HG03108 (cell line): ENCODE measurements at regions not wholly inside any gene's neighbourhood (a gene's known extent, or its start where the extent isn't known, plus 50 kb on each side); places are given as distances from the start of the nearest gene placed in this dataset.

Source experiments
- ATAC-seq: cut with Tn5 transposase; IDR thresholded peaks from one replicate; pipeline ENCODE4 v1.9.1; 2021; ENCODE audit warnings: moderate library complexity; ENCODE audit not compliant: unreplicated experiment

DNA sequence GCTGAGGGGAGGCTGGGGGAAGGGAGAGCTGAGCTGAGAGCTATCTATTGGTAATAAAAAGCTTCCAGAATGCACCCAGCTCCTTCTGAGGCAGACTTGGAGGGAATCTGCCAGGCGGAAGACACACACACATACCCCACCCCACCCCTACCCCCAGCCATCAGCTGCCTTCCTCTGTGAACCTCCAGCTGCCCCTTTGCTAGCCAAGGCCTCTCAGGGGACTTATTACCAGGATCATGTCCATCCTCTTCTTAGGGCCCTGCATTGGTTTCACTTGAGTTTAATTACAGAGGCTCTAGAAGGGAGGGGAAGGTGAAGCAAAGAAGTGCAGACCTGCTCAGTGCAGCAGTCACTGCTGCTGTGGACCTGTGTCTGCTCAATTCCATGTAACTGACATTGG, 156.4 kb downstream of the OMA1 start:
- no peak for ATAC-seq

DNA sequence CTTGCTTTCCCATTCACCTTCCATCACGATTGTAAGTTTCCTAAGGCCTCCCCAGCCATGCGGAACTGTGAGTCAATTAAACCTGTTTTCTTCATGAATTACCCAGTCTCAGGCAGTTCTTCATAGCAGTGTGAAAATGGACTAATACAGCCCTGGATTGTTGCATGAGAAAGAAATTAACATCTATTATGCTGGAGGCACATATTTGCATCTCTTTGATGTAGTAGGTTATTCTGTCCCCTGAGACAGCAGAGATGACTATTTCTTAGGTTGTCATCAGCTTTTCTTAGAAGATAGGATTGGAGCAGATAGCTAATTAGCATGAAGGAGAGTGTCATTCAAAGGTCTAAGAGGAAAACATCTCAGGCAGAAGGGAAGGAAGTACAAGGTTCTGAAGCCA, 166.2 kb downstream of the OMA1 start:
- no peak for ATAC-seq

- ATAC-seq: no peak
These were observed 179.3 kb downstream of the OMA1 start for GRCh38 chr1:58367217-58367616.

- ATAC-seq: no peak
These were observed 181.2 kb downstream of the OMA1 start for GRCh38 chr1:58365328-58365727.

DNA sequence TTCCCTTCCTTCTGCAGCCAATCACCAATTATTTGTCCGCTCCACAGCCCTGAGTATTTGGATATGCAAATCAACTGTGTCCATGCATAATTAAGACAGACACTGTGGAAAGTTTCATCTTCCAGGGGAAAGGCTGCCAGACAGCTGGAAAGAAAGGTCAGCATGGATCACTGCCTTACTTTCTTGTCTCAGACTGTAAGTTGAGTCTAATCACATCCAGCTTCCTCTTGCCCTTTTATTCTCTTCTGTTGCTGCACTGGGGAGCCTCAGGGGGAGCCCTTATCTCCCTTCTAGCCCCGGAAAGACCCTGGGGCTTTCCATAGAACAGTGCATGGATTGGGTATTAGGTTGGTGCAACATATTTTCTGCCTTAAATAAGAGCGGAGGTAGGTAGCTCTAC, 182.9 kb downstream of the OMA1 start:
- no peak for ATAC-seq

DNA sequence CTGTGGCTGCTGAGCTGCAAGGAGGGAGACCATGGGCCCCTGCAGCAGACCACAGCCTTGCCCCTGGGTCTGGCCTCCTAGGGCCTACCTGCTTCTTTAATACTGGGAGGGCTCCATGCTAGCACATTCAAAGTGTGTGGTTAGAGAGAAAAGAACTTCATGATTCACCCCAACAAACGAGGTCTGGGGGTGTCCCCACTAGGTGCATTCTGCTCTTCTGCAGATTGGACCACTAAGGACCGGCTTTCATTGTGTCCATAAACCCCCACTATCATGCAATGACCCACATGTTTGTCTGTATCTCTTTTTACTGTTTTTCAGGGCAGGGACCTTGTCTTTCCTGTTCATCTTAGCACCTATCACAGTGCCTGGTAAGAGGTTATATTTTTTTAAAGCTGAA, 185.4 kb downstream of the OMA1 start:
- ATAC-seq: no peak

DNA sequence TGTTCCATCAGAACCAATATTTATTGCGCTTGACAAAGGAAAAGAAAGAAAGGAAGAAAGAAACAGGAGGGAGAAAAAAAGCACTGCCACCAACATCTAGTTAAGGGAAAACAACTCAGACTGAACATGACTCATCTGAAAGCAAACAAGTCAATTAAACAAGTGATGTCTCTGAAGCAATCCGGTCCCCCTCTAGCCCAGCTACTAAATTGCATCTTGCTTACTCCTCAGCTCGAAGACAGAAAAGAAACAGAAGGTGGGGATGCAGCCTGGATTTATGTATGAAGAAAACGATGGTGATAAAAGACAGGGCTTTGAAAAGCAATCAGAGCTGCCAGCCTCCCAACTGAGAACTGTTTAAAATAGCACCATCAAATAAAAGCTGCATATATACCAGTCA, 188.2 kb downstream of the OMA1 start:
- ATAC-seq: no peak

GRCh38 chr1:58356402-58356801, 190.1 kb downstream of the OMA1 start:
- ATAC-seq: no peak

GRCh38 chr1:58353168-58353567, 193.4 kb downstream of the OMA1 start:
- no peak for ATAC-seq

DNA sequence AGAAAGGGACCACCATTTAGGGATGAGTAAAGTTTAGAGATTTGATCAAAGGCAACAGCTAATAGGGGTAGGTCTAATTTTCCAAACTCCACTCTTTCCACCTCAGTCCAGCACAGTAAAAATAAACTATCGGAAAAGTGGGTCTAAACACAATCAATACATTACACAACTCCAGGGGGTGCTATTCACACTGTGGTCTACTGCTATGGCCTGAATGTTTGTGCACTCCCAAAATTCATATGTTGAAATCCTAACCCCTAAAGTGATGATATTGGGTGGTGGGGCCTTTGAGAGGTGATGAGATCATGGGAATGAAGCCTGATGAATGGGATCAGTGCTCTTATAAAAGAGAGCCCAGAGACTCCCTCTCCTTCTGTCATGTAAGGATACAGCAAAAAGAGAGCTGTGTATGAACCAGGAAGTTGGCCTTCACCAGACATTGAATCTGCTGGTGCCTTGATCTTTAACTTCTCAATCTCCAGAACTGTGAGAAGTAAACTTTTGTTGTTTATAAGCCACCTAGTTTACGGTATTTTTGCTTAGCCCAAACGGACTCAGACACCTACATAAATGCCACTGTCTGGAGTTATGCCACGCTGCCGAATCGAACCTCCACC, 193.9 kb downstream of the OMA1 start:
- ATAC-seq: no peak

DNA sequence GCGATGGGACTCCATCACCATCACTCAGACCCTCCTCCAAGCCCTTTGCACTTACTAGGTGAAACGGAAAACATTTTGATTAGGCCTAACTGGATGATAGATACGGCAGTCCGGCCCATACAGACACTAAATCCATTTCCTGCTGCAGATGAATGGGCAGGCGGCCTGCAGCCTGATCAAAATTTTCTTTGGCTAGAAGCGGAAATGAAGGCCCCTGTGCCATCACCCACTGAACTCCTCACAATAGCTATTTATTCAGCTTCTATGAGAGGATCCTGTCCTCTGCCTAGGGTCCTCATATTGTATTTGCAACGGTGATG, 200.5 kb downstream of the OMA1 start:
- no peak for ATAC-seq

DNA sequence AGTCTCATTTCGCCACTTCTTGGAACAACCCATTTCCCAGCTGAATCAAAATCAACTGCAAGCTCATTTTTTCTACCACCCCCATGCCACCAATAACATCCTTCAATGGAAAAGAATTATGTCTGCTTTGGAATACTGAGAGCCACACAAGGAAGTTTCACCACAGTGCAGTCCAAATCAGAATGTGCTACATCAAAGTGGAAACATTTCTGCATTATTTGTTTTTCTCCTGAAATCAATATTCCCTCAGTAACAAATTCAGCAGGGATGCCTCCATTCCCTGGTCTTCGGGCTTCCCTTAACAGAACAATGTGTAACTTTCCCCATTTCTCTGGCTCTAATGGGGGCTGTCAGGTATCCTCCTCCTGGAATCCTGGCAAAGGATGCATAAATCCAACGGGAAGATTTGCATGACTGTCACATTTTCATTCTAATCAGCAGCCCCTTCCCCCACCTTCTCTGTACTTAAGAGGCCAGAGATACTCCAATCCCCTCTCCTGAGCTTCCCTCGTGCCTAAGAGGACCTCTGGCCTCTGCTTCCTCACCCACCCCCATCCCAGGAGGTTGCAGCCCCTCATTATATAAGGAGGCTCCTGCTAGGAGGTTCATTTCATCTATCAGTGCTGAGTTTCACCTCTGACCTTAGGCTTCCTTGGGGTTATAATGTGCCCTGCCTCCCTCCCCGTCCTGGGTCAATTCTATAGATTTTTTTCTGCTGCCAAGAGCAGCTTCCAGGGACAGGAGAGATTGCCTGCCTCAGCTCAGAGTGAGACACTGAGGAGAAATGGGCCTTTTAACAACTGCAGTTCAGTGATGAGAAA, 201.1 kb downstream of the OMA1 start:
- ATAC-seq: no peak

- ATAC-seq: no peak
These were observed 206.3 kb downstream of the OMA1 start for GRCh38 chr1:58340185-58340584.

- ATAC-seq: no peak
These were observed 208.4 kb downstream of the OMA1 start for GRCh38 chr1:58338081-58338480.

GRCh38 chr1:58333511-58333910, 213.0 kb downstream of the OMA1 start:
- ATAC-seq: no peak

- no peak for ATAC-seq
These were observed 215.4 kb downstream of the OMA1 start for GRCh38 chr1:58331156-58331555.

DNA sequence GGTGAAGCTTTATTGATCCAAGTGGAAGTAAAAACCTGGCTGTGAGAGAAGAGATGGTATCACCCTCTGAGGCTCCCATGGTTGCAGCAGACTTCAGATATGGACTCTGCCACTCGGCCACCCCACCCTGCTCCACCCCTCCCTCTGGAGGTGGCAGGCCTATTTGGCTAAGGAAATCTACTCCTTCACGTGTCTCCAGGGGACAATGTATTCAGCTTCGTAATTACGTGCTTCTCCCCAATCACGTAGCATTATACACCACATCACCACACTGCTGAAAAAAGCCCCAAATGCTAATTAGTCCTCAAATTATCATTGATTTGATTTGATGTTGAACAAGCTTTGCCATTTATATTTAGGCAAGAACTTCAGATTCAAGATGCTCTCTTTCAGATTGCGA, 220.7 kb downstream of the OMA1 start:
- no peak for ATAC-seq

DNA sequence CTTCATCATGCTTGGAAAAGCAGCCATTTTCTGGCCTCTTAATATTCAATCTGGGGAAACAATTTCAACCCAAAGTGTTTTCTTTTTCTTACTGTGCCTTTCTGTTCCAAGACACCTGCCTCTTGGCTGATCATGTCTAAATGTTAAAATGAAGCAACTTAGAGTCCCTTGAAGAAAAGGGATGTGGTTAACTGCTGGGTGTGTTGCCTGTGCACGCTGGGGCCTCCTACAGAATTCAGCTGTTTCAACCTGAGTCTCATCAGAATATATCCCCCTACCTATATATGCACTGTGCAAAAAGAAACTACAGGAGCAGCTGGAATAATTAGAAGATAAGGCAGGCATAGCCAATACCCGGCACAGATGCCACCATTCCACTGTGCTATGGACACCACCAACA, 222.0 kb downstream of the OMA1 start:
- ATAC-seq: no peak

GRCh38 chr1:58318157-58319005, 228.1 kb downstream of the OMA1 start:
- no peak for ATAC-seq

DNA sequence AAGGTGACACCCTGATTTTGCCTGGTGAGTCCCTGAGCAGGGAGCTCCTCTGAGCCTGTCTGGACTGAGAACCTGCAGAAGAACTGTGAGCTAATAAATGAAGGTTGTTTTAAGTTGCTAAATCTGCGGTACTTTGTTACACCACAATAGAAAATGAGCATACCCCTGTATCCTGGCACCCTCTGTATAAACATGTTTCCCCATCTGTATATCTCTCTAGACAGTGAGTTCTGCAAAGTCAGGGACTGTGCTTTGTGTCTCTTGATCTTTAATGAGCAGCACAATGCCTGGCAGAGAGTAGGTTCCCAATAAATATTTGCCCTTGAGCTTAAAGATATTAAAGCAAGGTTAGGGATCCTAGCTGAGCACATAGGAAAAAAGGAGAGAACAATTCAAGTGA, 228.8 kb downstream of the OMA1 start:
- ATAC-seq: no peak

DNA sequence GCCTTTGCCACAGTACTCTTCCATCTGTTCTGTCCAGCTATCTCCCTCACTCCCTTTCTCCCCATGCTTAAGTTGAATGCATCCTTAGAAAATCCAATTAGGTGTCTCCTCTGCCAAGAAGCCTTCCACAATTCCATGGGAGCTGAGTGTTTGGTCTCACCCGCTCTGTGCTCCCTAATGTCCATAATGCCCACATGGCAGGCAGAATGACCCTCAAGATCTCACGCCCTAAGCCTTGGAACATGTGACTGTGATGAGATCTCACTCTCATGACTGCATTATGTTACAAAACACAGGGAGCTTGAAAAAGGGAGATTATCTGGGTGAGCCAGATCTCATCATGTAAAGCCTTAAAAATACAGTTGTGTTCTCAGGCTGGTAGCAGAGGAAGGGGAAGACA, 229.4 kb downstream of the OMA1 start:
- no peak for ATAC-seq

GRCh38 chr1:58316141-58316540, 230.4 kb downstream of the OMA1 start:
- no peak for ATAC-seq
